Mesendoderm (in vitro differentiated cells): ENCODE measurements at regions not wholly inside any gene's neighbourhood (a gene's known extent, or its start where the extent isn't known, plus 50 kb on each side); places are given as distances from the start of the nearest gene placed in this dataset.
A peak's percentile ranks its signal among the peaks of the same experiment; 100 is the strongest.

Source experiments
- DNase-seq: peaks from one replicate; pipeline ENCODE4 v3.0.0; 2013
- H2AK5ac ChIP-seq: 2 replicates; pipeline ENCODE4 v1.6.1; 2013; ENCODE audit warnings: low read length, inconsistent platforms
- H2BK120ac ChIP-seq: 2 replicates; pipeline ENCODE4 v1.6.1; 2013; ENCODE audit warnings: low read depth, mild to moderate bottlenecking, low read length, moderate library complexity, mixed read lengths
- H2BK15ac ChIP-seq: replicated peaks from 2 replicates; pipeline ENCODE4 v1.6.1; 2013; ENCODE audit warnings: low read depth, mild to moderate bottlenecking, moderate library complexity
- H2BK5ac ChIP-seq: 2 replicates; pipeline ENCODE4 v1.6.1; 2013; ENCODE audit warnings: low read length, inconsistent platforms
- H3K18ac ChIP-seq: 2 replicates; pipeline ENCODE4 v1.6.1; 2013; ENCODE audit warnings: mild to moderate bottlenecking, low read length, mixed read lengths
- H3K23ac ChIP-seq: one replicate; pipeline ENCODE4 v1.6.1; 2013; ENCODE audit warnings: low read length
- H3K27ac ChIP-seq: 2 replicates; pipeline ENCODE4 v1.5.1; 2013; ENCODE audit warnings: low read depth, mild to moderate bottlenecking, inconsistent platforms, low read length, moderate library complexity
- H3K27me3 ChIP-seq: 2 replicates; pipeline ENCODE4 v1.6.1; 2013; ENCODE audit warnings: low read length, control low read depth, mild to moderate bottlenecking, inconsistent platforms; ENCODE audit not compliant: insufficient read depth, poor library complexity
- H3K36me3 ChIP-seq: 2 replicates; pipeline ENCODE4 v1.6.1; 2013; ENCODE audit warnings: low read length, inconsistent platforms; ENCODE audit not compliant: control insufficient read depth, insufficient read depth
- H3K4ac ChIP-seq: one replicate; pipeline ENCODE4 v1.6.1; 2013; ENCODE audit warnings: low read depth, mild to moderate bottlenecking, low read length, moderate library complexity
- H3K4me1 ChIP-seq: 2 replicates; pipeline ENCODE4 v1.6.1; 2013; ENCODE audit warnings: low read depth, low read length, inconsistent platforms; ENCODE audit not compliant: control insufficient read depth
- H3K4me2 ChIP-seq: 2 replicates; pipeline ENCODE4 v1.6.1; 2013; ENCODE audit warnings: low read length
- H3K4me3 ChIP-seq: 2 replicates; pipeline ENCODE4 v1.5.1; 2013; ENCODE audit warnings: mild to moderate bottlenecking, low read length
- H3K56ac ChIP-seq: one replicate; pipeline ENCODE4 v1.6.1; 2013; ENCODE audit warnings: low read length
- H3K79me1 ChIP-seq: 2 replicates; pipeline ENCODE4 v1.6.1; 2013; ENCODE audit warnings: low read length, inconsistent platforms
- H3K79me2 ChIP-seq: 2 replicates; pipeline ENCODE4 v1.6.1; 2013; ENCODE audit warnings: mild to moderate bottlenecking, low read length; ENCODE audit not compliant: control insufficient read depth, insufficient read depth
- H3K9ac ChIP-seq: 2 replicates; pipeline ENCODE4 v1.6.1; 2013; ENCODE audit warnings: low read length, inconsistent platforms
- H4K5ac ChIP-seq: one replicate; pipeline ENCODE4 v1.6.1; 2013; ENCODE audit warnings: low read length
- H4K8ac ChIP-seq: one replicate; pipeline ENCODE4 v1.6.1; 2013; ENCODE audit warnings: low read depth, mild to moderate bottlenecking, control low read depth, low read length, moderate library complexity
- WGBS: extraction: QIAGEN DNeasy Blood & Tissue Kit; methylation state at CpG from one replicate; pipeline ENCODE4 v1.1.7; 2013; ENCODE audit warnings: low lambda C conversion rate, missing lambda C conversion rate; ENCODE audit not compliant: insufficient coverage; ENCODE audit errors: extremely low coverage; 5-methylcytosine and 5-hydroxymethylcytosine counted together

DNA sequence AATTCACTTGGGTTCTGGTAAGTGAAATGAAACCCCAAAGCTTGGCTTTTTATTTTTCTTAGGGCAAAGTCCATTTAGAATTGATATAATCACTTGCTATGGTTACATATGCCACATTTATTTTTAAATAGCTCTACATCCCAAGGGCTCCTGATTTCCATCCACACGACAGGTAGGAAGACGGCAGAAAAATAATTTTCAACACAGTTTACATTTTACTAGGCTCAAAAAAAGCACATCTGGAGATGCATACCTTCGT is 95.0 kb upstream of the EFNA5 start:
- Histone ChIP-seq H3K36me3 (no peaks in the 10 kb centered on the region), H2BK15ac (no peak overlapping the region), H3K4me2 (no peak overlapping the region), H4K5ac (no peak overlapping the region), H3K23ac (no peak overlapping the region), H3K9ac (no peak overlapping the region), H2BK120ac (no peak overlapping the region), H3K4me3 (no peak overlapping the region), H3K4ac (peak overlapping the region; percentile 16), H3K4me1 (peaks cover 6% of the 10 kb centered on the region), H4K8ac (no peak overlapping the region), H3K79me2 (no peaks in the 10 kb centered on the region), H2BK5ac (no peak overlapping the region), H3K56ac (no peak overlapping the region), H3K27me3 (no peaks in the 10 kb centered on the region), H3K79me1 (no peaks in the 10 kb centered on the region), H3K27ac (peak overlapping the region; percentile 75), H3K18ac (peak overlapping the region; percentile 80), H2AK5ac (no peak overlapping the region)
- WGBS = no CpG with 5 or more reads among the region's 3 CpGs
- DNase-seq = no peak

DNA sequence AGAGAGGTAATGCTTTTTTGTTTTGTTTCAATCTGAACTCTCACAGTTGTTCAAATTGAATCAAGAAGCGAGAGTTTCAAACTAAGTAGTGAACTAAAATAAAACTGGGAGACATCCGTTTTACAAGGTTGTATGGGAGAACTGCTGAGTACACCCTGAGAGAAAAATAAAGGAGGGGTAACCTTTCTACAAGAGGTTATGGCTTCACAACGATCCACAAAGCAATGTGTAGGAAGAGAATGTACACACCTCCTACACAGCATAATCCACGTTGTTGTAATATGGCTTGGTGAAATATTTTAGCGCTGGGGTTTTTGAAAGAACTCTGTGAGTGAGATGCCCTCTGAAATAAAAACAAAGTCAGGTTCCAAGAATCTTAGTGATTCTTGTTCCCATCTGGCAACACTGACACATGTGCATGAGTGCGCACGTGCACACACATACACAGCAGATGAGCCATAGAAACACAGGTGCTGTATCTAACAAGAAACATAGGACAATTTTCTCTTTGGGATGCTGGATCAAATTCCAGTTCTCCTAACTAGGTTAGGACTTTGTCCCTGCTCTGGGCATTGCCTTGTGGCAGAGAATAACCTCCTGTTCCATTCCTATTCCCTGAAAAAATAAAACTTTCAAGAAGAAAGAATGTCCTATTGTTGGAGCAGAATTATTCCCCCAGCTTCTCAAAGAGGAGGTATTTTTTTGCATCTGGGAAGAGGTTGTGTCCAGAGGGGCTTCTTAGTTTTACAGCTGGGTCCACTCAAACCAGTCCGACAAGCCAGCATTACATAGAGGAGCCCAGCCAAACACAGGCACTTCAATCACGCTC is 94.5 kb upstream of the EFNA5 start:
- Histone ChIP-seq H3K36me3 (no peaks in the 10 kb centered on the region), H4K8ac (no peak overlapping the region), H3K9ac (no peak overlapping the region), H3K4me1 (peaks cover 6% of the 10 kb centered on the region), H3K23ac (no peak overlapping the region), H2BK5ac (no peak overlapping the region), H3K79me2 (no peaks in the 10 kb centered on the region), H3K27me3 (no peaks in the 10 kb centered on the region), H2BK120ac (peak overlapping the region; percentile 67), H3K56ac (no peak overlapping the region), H4K5ac (no peak overlapping the region), H3K4me2 (no peak overlapping the region), H2BK15ac (peak overlapping the region; percentile 92), H3K18ac (peak overlapping the region; percentile 80), H3K27ac (no peak overlapping the region), H2AK5ac (no peak overlapping the region), H3K4me3 (no peak overlapping the region), H3K79me1 (no peaks in the 10 kb centered on the region), H3K4ac (peak overlapping the region; percentile 16)
- WGBS = no CpG with 5 or more reads among the region's 9 CpGs
- no peak for DNase-seq

- H3K4ac ChIP-seq = peak overlapping the region; percentile 36
- H2BK15ac ChIP-seq = peak overlapping the region; percentile 92
- H3K27me3 ChIP-seq = no peaks in the 10 kb centered on the region
- no peak overlapping the region for H2AK5ac ChIP-seq
- H3K79me2 ChIP-seq = no peaks in the 10 kb centered on the region
- H3K56ac ChIP-seq = no peak overlapping the region
- no peak overlapping the region for H3K4me3 ChIP-seq
- no peak overlapping the region for H2BK5ac ChIP-seq
- no peaks in the 10 kb centered on the region for H3K79me1 ChIP-seq
- H3K4me2 ChIP-seq = no peak overlapping the region
- H3K4me1 ChIP-seq = peaks cover 6% of the 10 kb centered on the region
- H3K18ac ChIP-seq = no peak overlapping the region
- no CpG with 5 or more reads among the region's 5 CpGs for WGBS
- H3K36me3 ChIP-seq = no peaks in the 10 kb centered on the region
- H4K5ac ChIP-seq = no peak overlapping the region
- no peak for DNase-seq
- H3K27ac ChIP-seq = no peak overlapping the region
- H4K8ac ChIP-seq = no peak overlapping the region
- no peak overlapping the region for H2BK120ac ChIP-seq
- H3K9ac ChIP-seq = no peak overlapping the region
- no peak overlapping the region for H3K23ac ChIP-seq
These were observed 93.5 kb upstream of the EFNA5 start for GRCh38 chr5:107764282-107764681.

DNA sequence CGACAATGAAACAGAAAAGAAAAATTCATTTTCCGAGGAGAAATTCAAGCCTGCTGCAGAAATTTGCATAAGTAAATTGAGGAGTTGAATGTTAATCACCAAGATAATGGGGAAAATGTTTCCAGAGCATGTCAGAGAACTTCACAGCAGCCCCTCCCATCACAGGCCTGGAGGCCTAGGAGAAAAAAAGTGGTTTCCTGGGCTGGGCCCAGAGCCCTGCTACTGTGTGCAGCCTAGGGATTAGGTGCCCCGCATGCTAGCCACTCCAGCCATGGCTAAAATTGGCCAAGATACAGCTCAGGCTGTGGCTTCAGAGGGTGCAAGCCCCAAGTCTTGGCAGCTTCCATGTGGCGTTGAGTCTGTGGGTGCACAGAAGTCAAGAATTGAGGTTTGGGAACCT is 82.7 kb upstream of the EFNA5 start:
- Histone ChIP-seq H3K4me1 (no peaks in the 10 kb centered on the region), H3K79me1 (no peaks in the 10 kb centered on the region), H3K27me3 (no peaks in the 10 kb centered on the region), H2BK15ac (no peak overlapping the region), H3K79me2 (no peaks in the 10 kb centered on the region), H3K36me3 (no peaks in the 10 kb centered on the region), H2AK5ac (no peak overlapping the region), H3K56ac (no peak overlapping the region), H3K27ac (no peak overlapping the region), H3K4me3 (no peak overlapping the region), H3K18ac (no peak overlapping the region), H4K5ac (no peak overlapping the region), H4K8ac (no peak overlapping the region), H3K9ac (no peak overlapping the region), H2BK5ac (no peak overlapping the region), H3K4me2 (no peak overlapping the region), H3K23ac (no peak overlapping the region), H3K4ac (no peak overlapping the region), H2BK120ac (no peak overlapping the region)
- WGBS = no CpG with 5 or more reads among the region's 4 CpGs
- DNase-seq = no peak

DNA sequence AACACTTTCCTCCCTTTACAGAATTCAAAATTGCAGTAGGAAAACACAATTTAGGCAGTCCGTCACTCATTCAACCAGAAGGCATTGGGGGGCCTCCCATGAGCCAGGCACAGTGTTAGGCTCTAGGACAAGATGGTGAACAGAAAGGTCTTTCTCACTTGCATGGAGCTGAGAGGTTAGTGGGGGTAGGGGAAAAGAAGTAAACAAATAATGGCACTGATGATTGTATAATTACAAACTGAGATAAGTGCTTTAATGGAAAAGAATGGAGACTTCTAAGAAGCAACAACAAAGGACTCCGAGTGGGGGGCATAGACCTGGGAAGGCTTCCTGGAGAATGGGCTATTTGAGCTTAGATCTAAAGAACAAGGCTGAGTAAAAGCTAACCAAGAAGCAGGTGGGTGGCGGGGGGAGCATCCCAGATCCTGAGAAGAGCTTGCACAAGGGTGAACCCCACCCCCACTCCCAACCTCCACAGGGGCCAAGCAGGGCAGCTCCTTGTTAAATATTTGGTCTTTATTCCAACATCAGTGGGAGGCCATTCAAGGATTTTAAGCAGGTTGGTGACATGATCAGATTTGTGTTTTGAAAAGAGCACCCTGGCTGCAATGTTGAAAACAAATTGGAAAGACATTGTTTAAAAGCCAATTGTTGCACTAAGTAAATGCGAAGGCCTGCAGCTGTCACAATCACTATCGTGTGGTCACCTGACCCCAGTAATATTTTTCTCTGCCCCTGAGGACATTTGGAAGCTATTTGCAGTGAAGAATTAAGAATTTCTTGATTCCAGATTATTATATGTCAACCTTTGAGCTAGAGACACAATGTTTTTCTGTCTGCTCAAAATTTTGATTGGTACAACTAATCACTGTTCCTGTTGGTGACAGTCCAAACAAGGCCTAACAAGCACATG is 73.9 kb upstream of the EFNA5 start:
- no peak overlapping the region for H2BK15ac ChIP-seq
- H3K79me2 ChIP-seq = no peaks in the 10 kb centered on the region
- H3K18ac ChIP-seq = no peak overlapping the region
- H3K4me2 ChIP-seq = no peak overlapping the region
- no peak overlapping the region for H2AK5ac ChIP-seq
- no peaks in the 10 kb centered on the region for H3K4me1 ChIP-seq
- no peak overlapping the region for H4K8ac ChIP-seq
- peak; percentile 18 for DNase-seq
- H3K4me3 ChIP-seq = no peak overlapping the region
- no peak overlapping the region for H4K5ac ChIP-seq
- no CpG with 5 or more reads among the region's 5 CpGs for whole genome bisulfite sequencing
- H2BK5ac ChIP-seq = no peak overlapping the region
- H3K27ac ChIP-seq = peak overlapping the region; percentile 74
- no peak overlapping the region for H2BK120ac ChIP-seq
- H3K56ac ChIP-seq = no peak overlapping the region
- H3K36me3 ChIP-seq = no peaks in the 10 kb centered on the region
- H3K9ac ChIP-seq = no peak overlapping the region
- no peaks in the 10 kb centered on the region for H3K79me1 ChIP-seq
- no peak overlapping the region for H3K4ac ChIP-seq
- no peaks in the 10 kb centered on the region for H3K27me3 ChIP-seq
- H3K23ac ChIP-seq = no peak overlapping the region
